Activated CD4-positive, alpha-beta memory T cell treated with anti-CD3 and anti-CD28 coated beads for 36 hours (primary cell): ENCODE measurements at regions not wholly inside any gene's neighbourhood (a gene's known extent, or its start where the extent isn't known, plus 50 kb on each side); places are given as distances from the start of the nearest gene placed in this dataset.

Experiments
- CTCF ChIA-PET: fragments of 350-600 bp; sonication (Branson Sonifier 250); formaldehyde crosslinking; loops from one replicate; lab custom pipeline; 2021; ENCODE audit warnings: antibody characterized with exemption, inconsistent platforms; lab: Charles Lee
- POLR2A ChIA-PET: fragments of 350-600 bp; sonication (Branson Sonifier 250); formaldehyde crosslinking; loops from one replicate; lab custom pipeline; 2021; ENCODE audit warnings: antibody characterized with exemption; lab: Charles Lee
- DNase-seq: peaks from one replicate; pipeline ENCODE4 v3.0.0-alpha.2; 2020
- H3K27ac Mint-ChIP-seq: one replicate; pipeline ENCODE4 v1.8.0; 2021; ENCODE audit warnings: mixed read lengths
- H3K27me3 Mint-ChIP-seq: one replicate; pipeline ENCODE4 v1.8.0; 2021; ENCODE audit warnings: mixed read lengths
- H3K36me3 Mint-ChIP-seq: one replicate; pipeline ENCODE4 v1.8.0; 2021; ENCODE audit warnings: mixed read lengths
- H3K4me1 Mint-ChIP-seq: one replicate; pipeline ENCODE4 v1.8.0; 2021; ENCODE audit warnings: low read depth, mixed read lengths
- H3K4me3 Mint-ChIP-seq: one replicate; pipeline ENCODE4 v1.8.0; 2021; ENCODE audit warnings: mild to moderate bottlenecking, mixed read lengths
- H3K9me3 Mint-ChIP-seq: one replicate; pipeline ENCODE4 v1.8.0; 2021; ENCODE audit warnings: mixed read lengths
- intact Hi-C: fragments of 100-400 bp; cut with micrococcal nuclease; formaldehyde crosslinking; loops from one replicate; pipeline ENCODE4 v1.15.1; 2023

- intact Hi-C loops = no loop called here
- Mint-ChIP-seq H3K9me3 (no peaks in the 10 kb centered on the region), H3K36me3 (no peaks in the 10 kb centered on the region), H3K27ac (no peak overlapping the region), H3K27me3 (no peaks in the 10 kb centered on the region), H3K4me1 (peaks cover 19% of the 10 kb centered on the region), H3K4me3 (no peak overlapping the region)
- ChIA-PET CTCF (no interaction called here), POLR2A (no interaction called here)
- peak; percentile 25 for DNase-seq
Observed at GRCh38 chr14:97538749-97539410, 741.7 kb downstream of the VRK1 start.

GRCh38 chr14:97539411-97539795 is 742.2 kb downstream of the VRK1 start:
- Mint-ChIP-seq H3K4me1 (peaks cover 24% of the 10 kb centered on the region), H3K36me3 (no peaks in the 10 kb centered on the region), H3K27me3 (no peaks in the 10 kb centered on the region), H3K9me3 (no peaks in the 10 kb centered on the region), H3K4me3 (no peak overlapping the region), H3K27ac (no peak overlapping the region)
- intact Hi-C loops = no loop called here
- ChIA-PET POLR2A (no interaction called here), CTCF (no interaction called here)
- DNase-seq = no peak

GRCh38 chr14:97539884-97540283 is 742.7 kb downstream of the VRK1 start:
- no peak overlapping the region for H3K4me3 Mint-ChIP-seq
- no peaks in the 10 kb centered on the region for H3K9me3 Mint-ChIP-seq
- no peaks in the 10 kb centered on the region for H3K27me3 Mint-ChIP-seq
- intact Hi-C loops = no loop called here
- no peaks in the 10 kb centered on the region for H3K36me3 Mint-ChIP-seq
- ChIA-PET CTCF (no interaction called here), POLR2A (no interaction called here)
- DNase-seq = no peak
- H3K4me1 Mint-ChIP-seq = peaks cover 24% of the 10 kb centered on the region
- no peak overlapping the region for H3K27ac Mint-ChIP-seq

GRCh38 chr14:97543221-97543620 is 746.0 kb downstream of the VRK1 start:
- ChIA-PET POLR2A (no interaction called here), CTCF (no interaction called here)
- Mint-ChIP-seq H3K4me3 (no peak overlapping the region), H3K27ac (no peak overlapping the region), H3K4me1 (peaks cover 24% of the 10 kb centered on the region), H3K36me3 (no peaks in the 10 kb centered on the region), H3K27me3 (no peaks in the 10 kb centered on the region), H3K9me3 (peaks cover 2% of the 10 kb centered on the region)
- DNase-seq = no peak
- intact Hi-C loops = no loop called here

GRCh38 chr14:97543816-97544215 is 746.6 kb downstream of the VRK1 start:
- H3K9me3 Mint-ChIP-seq = peaks cover 2% of the 10 kb centered on the region
- H3K4me1 Mint-ChIP-seq = peaks cover 20% of the 10 kb centered on the region
- ChIA-PET POLR2A (no interaction called here), CTCF (no interaction called here)
- H3K27ac Mint-ChIP-seq = no peak overlapping the region
- intact Hi-C loops = no loop called here
- no peaks in the 10 kb centered on the region for H3K36me3 Mint-ChIP-seq
- no peaks in the 10 kb centered on the region for H3K27me3 Mint-ChIP-seq
- H3K4me3 Mint-ChIP-seq = no peak overlapping the region
- DNase-seq = no peak

GRCh38 chr14:97544571-97544970 is 747.4 kb downstream of the VRK1 start:
- CTCF ChIA-PET = no interaction called here
- H3K27ac Mint-ChIP-seq = no peak overlapping the region
- H3K4me1 Mint-ChIP-seq = peaks cover 15% of the 10 kb centered on the region
- no peaks in the 10 kb centered on the region for H3K27me3 Mint-ChIP-seq
- peaks cover 2% of the 10 kb centered on the region for H3K9me3 Mint-ChIP-seq
- intact Hi-C loops = no loop called here
- DNase-seq = no peak
- no peak overlapping the region for H3K4me3 Mint-ChIP-seq
- POLR2A ChIA-PET = no interaction called here
- no peaks in the 10 kb centered on the region for H3K36me3 Mint-ChIP-seq

GRCh38 chr14:97546491-97547230 is 749.5 kb downstream of the VRK1 start:
- H3K36me3 Mint-ChIP-seq = no peaks in the 10 kb centered on the region
- CTCF ChIA-PET = no interaction called here
- H3K27me3 Mint-ChIP-seq = no peaks in the 10 kb centered on the region
- H3K27ac Mint-ChIP-seq = no peak overlapping the region
- DNase-seq = no peak
- no peak overlapping the region for H3K4me3 Mint-ChIP-seq
- POLR2A ChIA-PET = no interaction called here
- intact Hi-C loops = no loop called here
- peaks cover 12% of the 10 kb centered on the region for H3K4me1 Mint-ChIP-seq
- H3K9me3 Mint-ChIP-seq = peaks cover 2% of the 10 kb centered on the region

GRCh38 chr14:97550463-97550862 is 753.3 kb downstream of the VRK1 start:
- no peak overlapping the region for H3K27ac Mint-ChIP-seq
- intact Hi-C loops = no loop called here
- DNase-seq = no peak
- no peaks in the 10 kb centered on the region for H3K27me3 Mint-ChIP-seq
- CTCF ChIA-PET = no interaction called here
- POLR2A ChIA-PET = no interaction called here
- peaks cover 2% of the 10 kb centered on the region for H3K9me3 Mint-ChIP-seq
- H3K4me3 Mint-ChIP-seq = no peak overlapping the region
- H3K36me3 Mint-ChIP-seq = no peaks in the 10 kb centered on the region
- no peaks in the 10 kb centered on the region for H3K4me1 Mint-ChIP-seq

GRCh38 chr14:97554597-97554996 is 757.4 kb downstream of the VRK1 start:
- no peak overlapping the region for H3K27ac Mint-ChIP-seq

GRCh38 chr14:97564334-97564733 is 767.2 kb downstream of the VRK1 start:
- no peaks in the 10 kb centered on the region for H3K4me1 Mint-ChIP-seq
- peaks cover 12% of the 10 kb centered on the region for H3K9me3 Mint-ChIP-seq
- H3K27me3 Mint-ChIP-seq = no peaks in the 10 kb centered on the region
- POLR2A ChIA-PET = no interaction called here
- intact Hi-C loops = no loop called here
- no peak for DNase-seq
- H3K36me3 Mint-ChIP-seq = peaks cover 2% of the 10 kb centered on the region
- no peak overlapping the region for H3K4me3 Mint-ChIP-seq
- H3K27ac Mint-ChIP-seq = no peak overlapping the region
- CTCF ChIA-PET = no interaction called here

More at GRCh38 chr14:97554597-97554996, 757.4 kb downstream of the VRK1 start:
- intact Hi-C loops = no loop called here
- no peak for DNase-seq
- H3K4me1 Mint-ChIP-seq = no peaks in the 10 kb centered on the region
- CTCF ChIA-PET = no interaction called here
- H3K4me3 Mint-ChIP-seq = no peak overlapping the region
- peaks cover 4% of the 10 kb centered on the region for H3K9me3 Mint-ChIP-seq
- H3K27me3 Mint-ChIP-seq = no peaks in the 10 kb centered on the region
- H3K36me3 Mint-ChIP-seq = no peaks in the 10 kb centered on the region
- POLR2A ChIA-PET = no interaction called here

- no peak for DNase-seq
- no peaks in the 10 kb centered on the region for H3K36me3 Mint-ChIP-seq
- no peaks in the 10 kb centered on the region for H3K9me3 Mint-ChIP-seq
- intact Hi-C loops = no loop called here
- CTCF ChIA-PET = no interaction called here
- no peaks in the 10 kb centered on the region for H3K27me3 Mint-ChIP-seq
- no peak overlapping the region for H3K27ac Mint-ChIP-seq
- POLR2A ChIA-PET = no interaction called here
- H3K4me3 Mint-ChIP-seq = no peak overlapping the region
- peaks cover 4% of the 10 kb centered on the region for H3K4me1 Mint-ChIP-seq
Observed at GRCh38 chr14:97571201-97571600, 774.0 kb downstream of the VRK1 start.

GRCh38 chr14:97571866-97572555 is 774.8 kb downstream of the VRK1 start:
- peaks cover 4% of the 10 kb centered on the region for H3K4me1 Mint-ChIP-seq
- intact Hi-C loops = no loop called here
- CTCF ChIA-PET = no interaction called here
- POLR2A ChIA-PET = interaction anchor here (0.9 kb wide), 1 partner anchor 22 kb away, joined by 3 read pairs; no protein-coding TSS in a partner anchor
- no peaks in the 10 kb centered on the region for H3K36me3 Mint-ChIP-seq
- DNase-seq = no peak
- no peaks in the 10 kb centered on the region for H3K27me3 Mint-ChIP-seq
- no peak overlapping the region for H3K4me3 Mint-ChIP-seq
- no peaks in the 10 kb centered on the region for H3K9me3 Mint-ChIP-seq
- no peak overlapping the region for H3K27ac Mint-ChIP-seq
